ENCODE measurements at regions not wholly inside any gene's neighbourhood (a gene's known extent, or its start where the extent isn't known, plus 50 kb on each side); places are given as distances from the start of the nearest gene placed in this dataset.

- no peak overlapping the region for H3K4me3 ChIP-seq (ENCODE audit: low read depth, low read length)
- no peak for TF ChIP-seq CTCF (IDR thresholded peaks at IDR 0.05; ENCODE audit: insufficient read depth, low read length, missing control alignments)
- ChIA-PET POLR2A (no interaction called here), CTCF (interaction anchor here (0.6 kb wide), 1 partner anchor 387 kb away, joined by 3 read pairs; no protein-coding TSS in a partner anchor)
- DNase-seq (ENCODE audit: low read depth, low spot score): no peak
These were observed 143.1 kb upstream of the CTAGE1 start for GRCh38 chr18:22560797-22561196.

GRCh38 chr18:22563164-22563583 lies 145.5 kb upstream of the CTAGE1 start:
- peak; percentile 68 for TF ChIP-seq CTCF (IDR thresholded peaks at IDR 0.05; ENCODE audit: insufficient read depth, low read length, missing control alignments)
- peak; percentile 70 for DNase-seq (ENCODE audit: low read depth, low spot score)
- no peak overlapping the region for H3K4me3 ChIP-seq (ENCODE audit: low read depth, low read length)
- ChIA-PET POLR2A (interaction anchor here (0.7 kb wide), 1 partner anchor 25 kb away, joined by 3 read pairs; no protein-coding TSS in a partner anchor), CTCF (interaction anchor here (0.5 to 3.5 kb wide), 25 partner anchors 10 to 567 kb away, joined by 3 to 13 read pairs (median 4); no protein-coding TSS in a partner anchor)

- ChIA-PET CTCF (interaction anchor here (0.8 to 3.5 kb wide), 8 partner anchors 9 to 568 kb away, joined by 3 to 13 read pairs (median 5); no protein-coding TSS in a partner anchor), POLR2A (interaction anchor here (0.6 to 0.7 kb wide), 2 partner anchors 313 to 544 kb away, joined by 4 to 6 read pairs; no protein-coding TSS in a partner anchor)
- no peak for TF ChIP-seq CTCF (IDR thresholded peaks at IDR 0.05; ENCODE audit: insufficient read depth, low read length, missing control alignments)
- DNase-seq (ENCODE audit: low read depth, low spot score): no peak
- no peak overlapping the region for H3K4me3 ChIP-seq (ENCODE audit: low read depth, low read length)
These were observed 146.3 kb upstream of the CTAGE1 start for GRCh38 chr18:22564036-22564435.

GRCh38 chr18:22566703-22567420 lies 149.1 kb upstream of the CTAGE1 start:
- H3K4me3 ChIP-seq (ENCODE audit: low read depth, low read length): no peak overlapping the region
- no peak for DNase-seq (ENCODE audit: low read depth, low spot score)
- POLR2A ChIA-PET: no interaction called here
- TF ChIP-seq CTCF (IDR thresholded peaks at IDR 0.05; ENCODE audit: insufficient read depth, low read length, missing control alignments): no peak
- CTCF ChIA-PET: interaction anchor here (1.8 kb wide), 1 partner anchor 10 kb away, joined by 4 read pairs; no protein-coding TSS in a partner anchor

GRCh38 chr18:22567794-22568193 lies 150.1 kb upstream of the CTAGE1 start:
- no peak for TF ChIP-seq CTCF (IDR thresholded peaks at IDR 0.05; ENCODE audit: insufficient read depth, low read length, missing control alignments)
- no peak for DNase-seq (ENCODE audit: low read depth, low spot score)
- CTCF ChIA-PET: interaction anchor here (1.1 to 1.8 kb wide), 2 partner anchors 9 to 231 kb away, joined by 3 to 4 read pairs; no protein-coding TSS in a partner anchor
- H3K4me3 ChIP-seq (ENCODE audit: low read depth, low read length): no peak overlapping the region
- POLR2A ChIA-PET: interaction anchor here (0.6 kb wide), 1 partner anchor 733 kb away, joined by 4 read pairs; no protein-coding TSS in a partner anchor

- ChIA-PET CTCF (no interaction called here), POLR2A (no interaction called here)
- no peak for DNase-seq (ENCODE audit: low read depth, low spot score)
- no peak overlapping the region for H3K4me3 ChIP-seq (ENCODE audit: low read depth, low read length)
- no peak for TF ChIP-seq CTCF (IDR thresholded peaks at IDR 0.05; ENCODE audit: insufficient read depth, low read length, missing control alignments)
These were observed 152.8 kb upstream of the CTAGE1 start for GRCh38 chr18:22570492-22570891.
